Mesothelial cell of epicardium (in vitro differentiated cells): ENCODE measurements at regions not wholly inside any gene's neighbourhood (a gene's known extent, or its start where the extent isn't known, plus 50 kb on each side); places are given as distances from the start of the nearest gene placed in this dataset.

Experiments used
- DNase-seq, 2 experiments: peaks; one replicate each; pipeline ENCODE4 v3.0.0; 2021; ENCODE audit warnings: low spot score in 2 of 2; ENCODE audit not compliant: unreplicated experiment in 2 of 2
- H3K27ac Mint-ChIP-seq: 2 replicates; pipeline ENCODE4 v1.8.0; 2021; ENCODE audit warnings: mixed read lengths
- H3K27me3 Mint-ChIP-seq: 2 replicates; pipeline ENCODE4 v1.8.0; 2021; ENCODE audit warnings: low read depth, mixed read lengths
- H3K36me3 Mint-ChIP-seq: 2 replicates; pipeline ENCODE4 v1.8.0; 2021; ENCODE audit warnings: mixed read lengths
- H3K4me1 Mint-ChIP-seq: 2 replicates; pipeline ENCODE4 v1.8.0; 2021; ENCODE audit warnings: mixed read lengths
- H3K4me3 Mint-ChIP-seq: 2 replicates; pipeline ENCODE4 v1.8.0; 2021; ENCODE audit warnings: mild to moderate bottlenecking, moderate library complexity, mixed read lengths
- H3K9me3 Mint-ChIP-seq: 2 replicates; pipeline ENCODE4 v1.8.0; 2021; ENCODE audit warnings: mixed read lengths
- CTCF ChIP-seq: fragments of 200-600 bp; sonication (generic); IDR thresholded peaks from one replicate; pipeline ENCODE4 v1.5.0; 2021; ENCODE audit warnings: antibody characterized with exemption; ENCODE audit not compliant: unreplicated experiment

- Mint-ChIP-seq H3K4me1 (peaks cover 4% of the 10 kb centered on the region), H3K36me3 (no peaks in the 10 kb centered on the region), H3K4me3 (no peak overlapping the region), H3K27me3 (no peaks in the 10 kb centered on the region), H3K9me3 (no peaks in the 10 kb centered on the region), H3K27ac (no peak overlapping the region)
- no peak for TF ChIP-seq CTCF
- no peak for DNase-seq
Observed at GRCh38 chr6:81682858-81683620, 69.4 kb downstream of the TENT5A start.

DNA sequence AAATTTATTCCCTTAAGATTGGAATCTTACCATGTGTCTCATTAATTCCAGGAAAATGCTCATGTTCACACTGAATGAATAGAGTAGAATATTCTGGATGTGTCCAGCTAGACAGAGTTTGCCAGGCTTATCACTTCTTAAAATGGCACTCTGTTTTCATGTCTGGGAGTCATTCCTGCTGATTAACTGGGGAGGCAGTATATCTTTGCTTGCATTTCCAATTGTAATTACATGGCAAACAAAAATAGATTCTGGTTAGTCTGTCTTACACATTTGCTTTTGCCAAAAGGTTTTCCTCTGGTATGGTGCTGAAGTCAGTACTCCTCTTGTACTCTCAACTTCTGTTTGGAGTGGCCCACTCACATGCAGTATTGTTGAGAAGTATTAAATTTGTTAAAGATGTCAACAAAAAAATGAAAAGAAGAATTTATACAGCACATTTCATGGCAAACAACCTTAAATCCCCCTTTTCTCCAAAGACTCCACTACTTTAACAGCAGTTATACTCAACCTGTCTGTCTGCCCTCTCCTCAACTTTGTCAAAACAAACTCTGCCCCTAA lies 70.2 kb downstream of the TENT5A start:
- H3K9me3 Mint-ChIP-seq = peaks cover 4% of the 10 kb centered on the region
- H3K4me1 Mint-ChIP-seq = peaks cover 4% of the 10 kb centered on the region
- no peak overlapping the region for H3K27ac Mint-ChIP-seq
- peaks cover 3% of the 10 kb centered on the region for H3K27me3 Mint-ChIP-seq
- H3K36me3 Mint-ChIP-seq = no peaks in the 10 kb centered on the region
- no peak overlapping the region for H3K4me3 Mint-ChIP-seq
- DNase-seq = no peak
- no peak for TF ChIP-seq CTCF

DNA sequence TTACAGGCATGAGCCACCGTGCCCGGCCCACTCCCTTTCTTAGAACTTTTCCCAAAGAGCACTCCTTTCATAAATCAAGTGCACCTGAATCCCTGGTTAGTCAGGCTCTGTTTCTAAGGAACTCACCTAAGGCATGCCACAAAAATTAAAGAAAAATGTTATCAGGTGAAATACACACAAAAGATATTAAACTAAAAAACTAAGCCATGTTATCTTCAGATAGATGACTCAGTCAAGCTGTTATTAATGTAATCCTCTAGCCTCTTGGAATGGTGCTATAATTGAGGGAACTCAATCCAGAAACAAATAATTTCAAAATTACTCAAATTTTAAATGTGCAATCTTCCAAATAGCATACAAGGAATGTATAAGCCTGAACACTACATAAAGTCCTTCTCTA lies 83.0 kb downstream of the TENT5A start:
- no peaks in the 10 kb centered on the region for H3K36me3 Mint-ChIP-seq
- no peak overlapping the region for H3K27ac Mint-ChIP-seq
- H3K9me3 Mint-ChIP-seq = no peaks in the 10 kb centered on the region
- no peak for TF ChIP-seq CTCF
- DNase-seq = no peak
- H3K4me1 Mint-ChIP-seq = no peaks in the 10 kb centered on the region
- no peaks in the 10 kb centered on the region for H3K27me3 Mint-ChIP-seq
- H3K4me3 Mint-ChIP-seq = no peak overlapping the region

GRCh38 chr6:81668615-81669047 lies 83.8 kb downstream of the TENT5A start:
- Mint-ChIP-seq H3K27ac (no peak overlapping the region), H3K4me3 (no peak overlapping the region), H3K4me1 (no peaks in the 10 kb centered on the region), H3K9me3 (no peaks in the 10 kb centered on the region), H3K36me3 (no peaks in the 10 kb centered on the region), H3K27me3 (no peaks in the 10 kb centered on the region)
- TF ChIP-seq CTCF = no peak
- DNase-seq = no peak

GRCh38 chr6:81666481-81666880 lies 86.0 kb downstream of the TENT5A start:
- Mint-ChIP-seq H3K36me3 (no peaks in the 10 kb centered on the region), H3K4me1 (no peaks in the 10 kb centered on the region), H3K27me3 (no peaks in the 10 kb centered on the region), H3K27ac (no peak overlapping the region), H3K9me3 (no peaks in the 10 kb centered on the region), H3K4me3 (no peak overlapping the region)
- TF ChIP-seq CTCF = no peak
- DNase-seq = no peak
